NCI-H526 treated with DMSO at 0.1 percent for 48 hours (cell line): ENCODE measurements at regions not wholly inside any gene's neighbourhood (a gene's known extent, or its start where the extent isn't known, plus 50 kb on each side); places are given as distances from the start of the nearest gene placed in this dataset.
"Not testable (repeated sequence)": the region's sequence is repeated elsewhere in the genome, so short reads cannot be mapped to it uniquely, and the experiment has no call there.

ENCODE experiments used
- DNase-seq: peaks from one replicate; lab custom pipeline; 2025; lab: John Stamatoyannopoulos, UW

- DNase-seq, result no peak
Observed at GRCh38 chr10:100612601-100613595, 77.2 kb downstream of the HIF1AN start.

DNA sequence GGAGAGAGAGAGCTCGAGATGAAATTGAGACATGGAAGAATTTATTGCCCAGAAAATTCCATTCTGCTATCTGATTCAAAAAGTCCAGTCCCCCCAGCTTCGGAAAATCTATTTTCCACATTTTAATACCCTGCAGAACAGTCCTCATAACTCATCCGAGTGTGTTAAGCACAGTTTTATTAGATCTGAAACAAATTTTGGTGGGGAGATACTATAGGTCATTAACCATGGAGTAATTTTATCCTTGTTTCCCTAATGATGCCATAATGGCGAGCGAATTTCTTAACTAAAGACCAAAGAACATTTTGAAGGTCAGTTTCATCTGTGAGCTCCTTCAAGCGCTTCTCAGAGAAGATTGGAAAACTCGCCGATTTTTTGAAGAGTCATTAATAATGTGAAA, 78.1 kb downstream of the HIF1AN start:
- no peak for DNase-seq

DNA sequence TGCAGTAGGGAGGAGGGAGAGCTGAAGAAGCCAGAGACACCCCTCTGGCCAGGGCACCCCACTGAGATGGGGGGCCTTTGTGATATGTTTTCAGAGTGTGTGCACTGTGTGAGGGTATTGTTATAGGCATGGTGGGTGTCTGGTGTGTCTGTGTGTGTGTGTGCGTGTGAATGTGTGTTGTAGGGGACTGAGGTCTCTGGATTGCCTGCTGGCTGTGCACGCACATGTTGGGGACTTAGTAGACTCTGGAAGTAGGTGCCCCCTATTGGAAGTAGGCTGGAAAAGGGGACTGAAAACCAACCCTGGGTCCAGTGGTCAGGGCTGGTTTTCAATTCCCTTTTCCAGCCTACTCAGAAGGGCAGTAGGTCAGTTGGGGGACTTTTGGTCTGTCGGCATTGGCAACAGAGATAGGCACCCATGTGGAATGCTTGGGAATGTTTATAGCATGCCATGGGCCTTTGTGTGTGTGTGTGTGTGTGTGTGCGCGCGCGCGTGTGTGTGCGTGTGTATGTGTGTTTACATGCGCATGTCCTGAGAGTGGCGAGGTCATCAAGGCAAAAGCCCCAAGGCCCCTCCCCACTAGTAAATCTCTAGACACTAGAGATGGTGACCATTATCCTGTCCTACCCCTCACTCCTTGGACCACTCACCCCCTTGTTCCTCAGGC, 78.8 kb downstream of the HIF1AN start:
- no peak for DNase-seq

- DNase-seq, result no peak
Observed at GRCh38 chr10:100615241-100615640, 79.5 kb downstream of the HIF1AN start.

- DNase-seq, result no peak
Observed at GRCh38 chr10:100615908-100616307, 80.2 kb downstream of the HIF1AN start.

GRCh38 chr10:100618091-100618615, 82.4 kb downstream of the HIF1AN start:
- peak; percentile 1 for DNase-seq

- DNase-seq, result no peak
Observed at GRCh38 chr10:100618632-100619255, 83.0 kb downstream of the HIF1AN start.

GRCh38 chr10:100620087-100620835, 84.5 kb downstream of the HIF1AN start:
- no peak for DNase-seq

DNA sequence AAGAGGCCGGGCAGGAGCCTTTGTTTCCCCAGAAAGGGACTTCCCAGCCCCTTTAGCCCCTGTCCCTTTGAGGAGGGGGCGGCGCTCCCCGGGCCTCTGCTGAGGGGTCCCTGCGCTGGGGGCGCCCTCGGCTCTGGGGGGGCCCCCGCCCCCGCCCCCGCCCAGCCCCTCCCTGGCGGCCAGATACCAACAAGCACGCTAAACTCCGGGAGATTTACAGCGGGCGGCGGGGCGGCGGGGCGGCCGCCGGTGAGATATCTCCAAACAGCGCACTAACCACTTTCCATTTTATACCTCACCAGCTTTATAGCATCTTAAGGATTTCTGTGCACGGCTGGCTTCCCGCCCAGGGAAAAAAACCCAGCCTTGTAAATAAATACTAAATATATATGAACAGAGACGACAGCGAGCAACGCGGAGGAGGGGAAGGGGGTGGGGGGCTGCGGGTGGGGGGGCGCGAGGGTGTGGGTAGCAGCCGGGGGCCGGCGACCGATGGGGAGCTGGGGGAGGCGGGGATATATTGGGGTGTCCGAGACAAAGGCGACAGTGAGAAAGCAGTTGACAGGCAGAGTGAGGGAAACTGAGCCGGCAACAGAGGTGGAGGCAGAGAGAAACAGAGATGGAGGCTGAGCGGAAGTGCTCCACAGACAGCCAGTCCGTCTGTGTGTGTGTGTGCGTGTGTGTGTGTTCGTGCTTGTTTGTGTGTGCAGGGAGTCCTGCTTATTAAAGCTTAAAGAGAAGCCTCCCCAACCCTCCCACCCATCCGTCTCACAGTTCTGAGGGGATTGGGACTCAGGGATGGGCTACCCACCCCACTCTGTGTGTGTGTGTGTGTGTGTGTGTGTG, 85.8 kb downstream of the HIF1AN start:
- no peak for DNase-seq

DNA sequence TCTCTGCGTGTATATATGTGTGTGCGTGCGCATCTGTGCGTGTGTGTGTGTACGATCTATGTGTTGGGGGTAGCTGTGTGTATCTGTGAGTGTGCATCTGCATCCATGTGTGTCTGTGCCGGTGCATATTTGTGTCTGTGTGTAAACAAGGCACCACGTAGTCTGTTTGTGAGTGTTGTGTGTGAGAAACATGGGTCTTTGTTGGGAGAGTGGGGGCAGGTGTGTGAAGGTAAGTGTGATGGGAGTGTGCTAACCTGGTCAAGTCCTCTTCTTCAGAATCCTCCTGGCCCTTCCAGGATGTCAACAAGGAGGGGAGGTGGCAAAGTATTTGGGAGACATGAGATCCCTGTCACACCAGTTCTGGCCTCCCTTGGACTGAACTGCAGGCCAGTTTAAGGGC, 87.2 kb downstream of the HIF1AN start:
- no peak for DNase-seq

GRCh38 chr10:100623521-100624230, 87.9 kb downstream of the HIF1AN start:
- DNase-seq, result no peak

DNA sequence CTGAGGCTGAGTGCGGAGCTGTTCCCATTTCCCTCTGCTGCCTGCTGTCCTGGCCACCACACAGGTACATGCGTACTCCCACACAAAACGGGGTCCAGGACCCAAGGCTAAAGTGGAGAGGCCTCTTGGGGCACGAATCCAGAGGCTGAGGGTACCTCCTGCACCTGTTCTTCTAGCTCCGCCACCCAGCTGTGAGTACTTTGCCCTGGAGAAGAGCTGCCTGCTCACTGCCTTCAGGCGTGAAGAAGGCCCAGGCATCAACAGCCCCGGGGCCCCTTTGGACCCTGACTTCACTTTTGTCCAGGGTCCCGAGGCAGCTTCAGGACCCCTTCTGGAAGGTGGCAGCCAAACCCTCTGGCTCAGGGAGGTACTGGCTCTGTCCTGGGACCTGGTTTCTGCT, 88.6 kb downstream of the HIF1AN start:
- no peak for DNase-seq

- DNase-seq, result no peak
Observed at GRCh38 chr10:100625816-100626215, 90.1 kb downstream of the HIF1AN start.

DNA sequence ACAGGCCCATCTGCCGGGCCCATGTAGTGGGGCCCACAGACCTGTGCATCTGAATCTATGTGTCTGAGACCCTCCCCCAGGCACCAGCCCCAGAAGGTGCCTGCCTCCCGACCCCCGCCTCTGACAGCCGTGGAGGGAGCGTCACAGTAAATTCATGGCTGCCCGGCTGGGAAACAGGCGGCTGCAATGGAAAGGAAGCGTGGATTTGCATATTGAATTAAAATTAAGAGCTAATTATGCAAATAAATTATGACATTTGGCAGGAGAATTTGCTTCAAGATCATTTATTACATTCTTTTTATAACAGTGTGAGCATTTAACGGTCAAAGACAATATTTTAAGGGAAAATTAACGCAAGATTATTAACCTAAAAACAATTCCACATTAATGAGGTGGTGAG, 92.3 kb downstream of the HIF1AN start:
- DNase-seq, result peak; percentile 24

DNA sequence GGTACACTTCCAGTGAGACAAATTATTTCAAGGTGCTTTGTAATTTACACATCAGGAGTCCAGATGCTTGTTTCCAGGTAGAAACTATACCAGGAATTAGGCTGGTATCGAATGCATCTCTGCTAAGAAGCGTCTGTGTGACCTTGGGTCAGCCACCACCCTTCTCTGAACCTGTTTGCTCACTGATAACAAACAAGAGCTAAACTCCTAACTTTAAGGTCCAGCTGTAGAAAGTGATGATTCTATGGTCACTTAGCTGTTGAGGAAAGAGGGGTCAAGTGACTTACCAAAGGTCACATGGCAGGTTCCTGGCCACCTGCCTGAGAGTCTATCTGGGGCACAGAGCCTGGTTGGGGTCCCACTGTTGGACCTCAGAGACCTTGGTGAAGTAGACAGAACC, 95.4 kb downstream of the HIF1AN start:
- no peak for DNase-seq

- no peak for DNase-seq
Observed at GRCh38 chr10:100632027-100632426, 96.3 kb downstream of the HIF1AN start.

- DNase-seq, result no peak
Observed at GRCh38 chr10:100634034-100634433, 98.3 kb downstream of the HIF1AN start.

- no peak for DNase-seq
Observed at GRCh38 chr10:100636848-100637553, 101.3 kb downstream of the HIF1AN start.

DNA sequence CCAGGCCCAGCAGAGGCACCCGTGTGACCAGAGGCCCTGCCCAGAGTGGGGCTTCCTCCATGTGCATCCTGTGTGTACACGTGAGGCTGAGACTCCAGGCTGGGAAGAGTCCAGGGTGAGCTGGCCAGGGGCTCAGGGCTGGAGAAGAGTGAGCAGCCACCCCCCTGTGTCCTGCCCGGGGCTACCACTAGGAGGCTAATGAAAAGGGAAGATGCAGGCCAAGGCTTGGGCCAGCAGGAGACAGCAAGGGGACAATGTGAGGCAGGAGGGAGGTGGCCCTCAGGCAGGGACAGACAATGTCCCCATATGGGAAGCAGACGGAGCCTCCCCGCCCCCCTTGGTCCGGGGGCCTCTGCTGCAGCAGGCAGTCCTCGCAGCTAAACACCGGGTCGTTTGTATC, 102.0 kb downstream of the HIF1AN start:
- DNase-seq, result no peak

GRCh38 chr10:100638969-100639368, 103.2 kb downstream of the HIF1AN start:
- not testable (repeated sequence) for DNase-seq
